GM19372 (cell line): ENCODE measurements at regions not wholly inside any gene's neighbourhood (a gene's known extent, or its start where the extent isn't known, plus 50 kb on each side); places are given as distances from the start of the nearest gene placed in this dataset.
"Not testable (repeated sequence)": the region's sequence is repeated elsewhere in the genome, so short reads cannot be mapped to it uniquely, and the experiment has no call there.

ENCODE experiments used
- ATAC-seq: cut with Tn5 transposase; IDR thresholded peaks from one replicate; pipeline ENCODE4 v1.9.1; 2021; ENCODE audit warnings: mild to moderate bottlenecking, low read depth, moderate library complexity; ENCODE audit not compliant: unreplicated experiment

- ATAC-seq: no peak
These were observed 340.1 kb downstream of the ABCC12 start for GRCh38 chr16:47815655-47816054.

GRCh38 chr16:47811758-47812157, 344.0 kb downstream of the ABCC12 start:
- ATAC-seq: not testable (repeated sequence)

- ATAC-seq: no peak
These were observed 345.2 kb downstream of the PHKB start for GRCh38 chr16:47806309-47806847.

GRCh38 chr16:47787696-47788095, 326.6 kb downstream of the PHKB start:
- no peak for ATAC-seq

GRCh38 chr16:47781673-47782072, 320.5 kb downstream of the PHKB start:
- no peak for ATAC-seq

GRCh38 chr16:47780213-47780875, 319.2 kb downstream of the PHKB start:
- ATAC-seq: no peak

- ATAC-seq: peak; percentile 80
These were observed 318.3 kb downstream of the PHKB start for GRCh38 chr16:47779201-47780016.

GRCh38 chr16:47778106-47778801, 317.1 kb downstream of the PHKB start:
- no peak for ATAC-seq

- no peak for ATAC-seq
These were observed 316.1 kb downstream of the PHKB start for GRCh38 chr16:47777220-47777619.

GRCh38 chr16:47774661-47775060, 313.5 kb downstream of the PHKB start:
- no peak for ATAC-seq

- no peak for ATAC-seq
These were observed 292.5 kb downstream of the PHKB start for GRCh38 chr16:47753659-47754058.
